ENCODE measurements at regions not wholly inside any gene's neighbourhood (a gene's known extent, or its start where the extent isn't known, plus 50 kb on each side); places are given as distances from the start of the nearest gene placed in this dataset.

- H3K79me2 ChIP-seq (ENCODE audit: insufficient read depth, low read length) = no peaks in the 10 kb centered on the region
- no peak overlapping the region for H2AFZ ChIP-seq (ENCODE audit: low read length)
- no peak overlapping the region for H3K9ac ChIP-seq (ENCODE audit: insufficient read depth, low read depth, low read length)
- no peaks in the 10 kb centered on the region for H3K36me3 ChIP-seq (replicated peaks in 1 of 2; ENCODE audit: control insufficient read depth in 1 of 2, insufficient read depth in 2 of 2, low read length in 2 of 2)
- no peak overlapping the region for H3K4me3 ChIP-seq (replicated peaks in 1 of 3; ENCODE audit: insufficient read depth in 1 of 3, low read depth in 2 of 3, low read length in 3 of 3)
- H4K20me1 ChIP-seq (ENCODE audit: insufficient read depth, low read length) = no peaks in the 10 kb centered on the region
- TF ChIP-seq AGO1 (IDR thresholded peaks at IDR 0.05; ENCODE audit: low read depth, low read length, poor library complexity, severe bottlenecking) = no peak
- no peak for TF ChIP-seq DR1 (CRISPR knock-in tag; IDR thresholded peaks at IDR 0.05)
- no peak for TF ChIP-seq ZNF121 (CRISPR knock-in tag; IDR thresholded peaks at IDR 0.05)
- no peak for TF ChIP-seq ZNF746 (CRISPR knock-in tag; IDR thresholded peaks at IDR 0.05)
- no peak for TF ChIP-seq MAFK (conservative IDR thresholded peaks at IDR 0.05 in 1 of 2, IDR thresholded peaks at IDR 0.05 in 1 of 2; ENCODE audit: low read length in 2 of 2)
- no peak for TF ChIP-seq ATAD3A (CRISPR knock-in tag; IDR thresholded peaks at IDR 0.05)
- TF ChIP-seq ZNF557 (CRISPR knock-in tag; IDR thresholded peaks at IDR 0.05) = no peak
- no peak for TF ChIP-seq HDAC2 (CRISPR knock-in tag; IDR thresholded peaks at IDR 0.05)
- TF ChIP-seq MED13 (CRISPR knock-in tag; IDR thresholded peaks at IDR 0.05) = no peak
- TF ChIP-seq, protein P1, sequence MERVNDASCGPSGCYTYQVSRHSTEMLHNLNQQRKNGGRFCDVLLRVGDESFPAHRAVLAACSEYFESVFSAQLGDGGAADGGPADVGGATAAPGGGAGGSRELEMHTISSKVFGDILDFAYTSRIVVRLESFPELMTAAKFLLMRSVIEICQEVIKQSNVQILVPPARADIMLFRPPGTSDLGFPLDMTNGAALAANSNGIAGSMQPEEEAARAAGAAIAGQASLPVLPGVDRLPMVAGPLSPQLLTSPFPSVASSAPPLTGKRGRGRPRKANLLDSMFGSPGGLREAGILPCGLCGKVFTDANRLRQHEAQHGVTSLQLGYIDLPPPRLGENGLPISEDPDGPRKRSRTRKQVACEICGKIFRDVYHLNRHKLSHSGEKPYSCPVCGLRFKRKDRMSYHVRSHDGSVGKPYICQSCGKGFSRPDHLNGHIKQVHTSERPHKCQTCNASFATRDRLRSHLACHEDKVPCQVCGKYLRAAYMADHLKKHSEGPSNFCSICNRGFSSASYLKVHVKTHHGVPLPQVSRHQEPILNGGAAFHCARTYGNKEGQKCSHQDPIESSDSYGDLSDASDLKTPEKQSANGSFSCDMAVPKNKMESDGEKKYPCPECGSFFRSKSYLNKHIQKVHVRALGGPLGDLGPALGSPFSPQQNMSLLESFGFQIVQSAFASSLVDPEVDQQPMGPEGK (CRISPR knock-in tag; IDR thresholded peaks at IDR 0.05) = no peak
- TF ChIP-seq ZNF432 (CRISPR knock-in tag; IDR thresholded peaks at IDR 0.05; ENCODE audit: borderline replicate concordance) = no peak
- no peak for TF ChIP-seq ZNF34 (CRISPR knock-in tag; IDR thresholded peaks at IDR 0.05; ENCODE audit: borderline replicate concordance)
- TF ChIP-seq KLF16 (CRISPR knock-in tag; IDR thresholded peaks at IDR 0.05) = no peak
- TF ChIP-seq JDP2 (CRISPR knock-in tag; IDR thresholded peaks at IDR 0.05; ENCODE audit: borderline replicate concordance) = no peak
- no peak overlapping the region for H3K27ac ChIP-seq (ENCODE audit: extremely low read length, insufficient read depth, low read length)
- FAIRE-seq (no peak), ATAC-seq (no peak), DNase-seq (ENCODE audit: low spot score) (no peak)
- H3K4me1 ChIP-seq (ENCODE audit: insufficient read depth, low read length) = no peaks in the 10 kb centered on the region
- peaks cover 1 to 11% of the 10 kb centered on the region in 2 experiments; a peak in 1 of 5 replicates for H3K27me3 ChIP-seq (ENCODE audit: control insufficient read depth in 1 of 2, insufficient read depth in 2 of 2, low read length in 2 of 2)
- intact Hi-C loops (cut with micrococcal nuclease; ENCODE audit: unreplicated experiment) = no loop called here
- no peaks in the 10 kb centered on the region for H3K9me3 ChIP-seq (ENCODE audit: low read length)
- in situ Hi-C loops (cut with HindIII; ENCODE audit: extremely low pct_ligation_motif_present, low pct_unique_long_range_greater_than_20kb) = no loop called here
- ChIA-PET POLR2A (no interaction called here), CTCF (ENCODE audit: low intra/inter-chr PET ratio, low total read pairs) (no interaction called here)
- WGBS (ENCODE audit: low lambda C conversion rate) = 12% methylated on average over 5 of the region's 11 CpGs
- no peak overlapping the region for H3K4me2 ChIP-seq (ENCODE audit: low read depth, low read length)
- BruUV-seq (replicated peaks) = no TSS peak
Measured at GRCh38 chr10:128511284-128511683, 385.1 kb upstream of the MKI67 start.

Measured in HepG2 (cell line).